IMR-90 (cell line): ENCODE measurements at regions not wholly inside any gene's neighbourhood (a gene's known extent, or its start where the extent isn't known, plus 50 kb on each side); places are given as distances from the start of the nearest gene placed in this dataset.

Experiments
- ATAC-seq: fragments of 200-7000 bp; cut with Tn5 transposase; 2 replicates; pipeline ENCODE4 v1.9.1; 2020; ENCODE audit warnings: low read depth, mild to moderate bottlenecking, moderate library complexity
- BruUV-seq: library from RNA; stranded (reverse); fragments of 400-500 nt; replicated peaks from 2 replicates; lab custom pipeline; 2021; lab: Mats Ljungman, UMichigan
- CTCF ChIA-PET: fragments of 300-600 bp; formaldehyde crosslinking; extraction: SDS; loops from one replicate; lab custom pipeline; 2021; ENCODE audit warnings: antibody characterized with exemption; lab: Yijun Ruan, JAX
- POLR2A ChIA-PET: fragments of 300-600 bp; sonication (Branson Sonifier 250); formaldehyde crosslinking; loops from one replicate; lab custom pipeline; 2022; ENCODE audit warnings: antibody characterized with exemption; ENCODE audit not compliant: unreplicated experiment; lab: Charles Lee
- DNase-seq: peaks from one replicate; pipeline ENCODE4 v3.0.0; 2013
- H2AFZ ChIP-seq: replicated peaks from 2 replicates; pipeline ENCODE3; 2013; ENCODE audit warnings: low read length, mild to moderate bottlenecking; ENCODE audit not compliant: poor library complexity
- H2AK5ac ChIP-seq: 2 replicates; pipeline ENCODE4 v1.6.1; 2013; ENCODE audit warnings: low read depth, low read length, inconsistent platforms
- H2AK9ac ChIP-seq: replicated peaks from 2 replicates; pipeline ENCODE3; 2013; ENCODE audit warnings: mild to moderate bottlenecking, low read depth, low read length, moderate library complexity; ENCODE audit not compliant: poor library complexity
- H2BK120ac ChIP-seq: 2 replicates; pipeline ENCODE4 v1.6.1; 2013; ENCODE audit warnings: low read depth, low read length, inconsistent platforms
- H2BK15ac ChIP-seq: 3 replicates; pipeline ENCODE4 v1.6.1; 2013; ENCODE audit warnings: low read depth, low read length, inconsistent platforms
- H2BK20ac ChIP-seq: 2 replicates; pipeline ENCODE4 v1.6.1; 2013; ENCODE audit warnings: low read depth, mild to moderate bottlenecking, inconsistent platforms, low read length, moderate library complexity
- H2BK5ac ChIP-seq: 2 replicates; pipeline ENCODE4 v1.6.1; 2013; ENCODE audit warnings: mild to moderate bottlenecking, low read depth, low read length, inconsistent platforms; ENCODE audit not compliant: poor library complexity, severe bottlenecking
- H3K14ac ChIP-seq: replicated peaks from 2 replicates; pipeline ENCODE4 v1.6.1; 2013; ENCODE audit warnings: low read depth, low read length, inconsistent platforms
- H3K18ac ChIP-seq: 2 replicates; pipeline ENCODE4 v1.6.1; 2013; ENCODE audit warnings: low read depth, low read length, control low read depth
- H3K23ac ChIP-seq: 2 replicates; pipeline ENCODE4 v1.6.1; 2013; ENCODE audit warnings: low read depth, low read length, inconsistent platforms
- H3K27ac ChIP-seq: 2 replicates; pipeline ENCODE4 v1.5.1; 2013; ENCODE audit warnings: mild to moderate bottlenecking, control low read depth, low read length; ENCODE audit not compliant: insufficient read depth
- H3K27me3 ChIP-seq: 2 replicates; pipeline ENCODE4 v1.6.1; 2013; ENCODE audit warnings: low read length; ENCODE audit not compliant: control insufficient read depth, insufficient read depth
- H3K36me3 ChIP-seq: 2 replicates; pipeline ENCODE4 v1.6.1; 2013; ENCODE audit warnings: low read length, mixed read lengths; ENCODE audit not compliant: control insufficient read depth, insufficient read depth
- H3K4ac ChIP-seq: 2 replicates; pipeline ENCODE4 v1.6.1; 2013; ENCODE audit warnings: low read depth, low read length, inconsistent platforms
- H3K4me1 ChIP-seq: 2 replicates; pipeline ENCODE4 v1.6.1; 2013; ENCODE audit warnings: low read length, mixed read lengths; ENCODE audit not compliant: control insufficient read depth, insufficient read depth
- H3K4me2 ChIP-seq: 2 replicates; pipeline ENCODE4 v1.6.1; 2013; ENCODE audit warnings: low read depth, mild to moderate bottlenecking, control low read depth, low read length, moderate library complexity
- H3K4me3 ChIP-seq: 2 replicates; pipeline ENCODE4 v1.5.1; 2013; ENCODE audit warnings: low read depth, mild to moderate bottlenecking, control low read depth, low read length, moderate library complexity; ENCODE audit not compliant: insufficient read depth
- H3K56ac ChIP-seq: 2 replicates; pipeline ENCODE4 v1.6.1; 2013; ENCODE audit warnings: low read length, inconsistent platforms; ENCODE audit not compliant: insufficient read depth; ENCODE audit errors: extremely low read depth
- H3K79me1 ChIP-seq, 2 experiments: 2 replicates each; pipeline ENCODE4 v1.6.1; 2013; ENCODE audit warnings: low read length in 2 of 2, inconsistent platforms in 1 of 2, low read depth in 1 of 2
- H3K9ac ChIP-seq: 2 replicates; pipeline ENCODE4 v1.6.1; 2013; ENCODE audit warnings: low read depth, low read length, control low read depth
- H3K9me1 ChIP-seq: 2 replicates; pipeline ENCODE4 v1.6.1; 2013; ENCODE audit warnings: low read length, inconsistent platforms; ENCODE audit not compliant: insufficient read depth
- H3K9me3 ChIP-seq: 2 replicates; pipeline ENCODE4 v1.6.1; 2013; ENCODE audit warnings: low read length; ENCODE audit not compliant: control insufficient read depth, insufficient read depth
- H4K20me1 ChIP-seq: 2 replicates; pipeline ENCODE4 v1.6.1; 2013; ENCODE audit warnings: low read length, inconsistent platforms; ENCODE audit not compliant: insufficient read depth
- H4K5ac ChIP-seq: 2 replicates; pipeline ENCODE4 v1.6.1; 2013; ENCODE audit warnings: mild to moderate bottlenecking, low read depth, low read length, control low read depth
- H4K8ac ChIP-seq, 2 experiments: 2 replicates each; pipeline ENCODE4 v1.6.1; 2013; ENCODE audit warnings: low read depth in 2 of 2, low read length in 2 of 2, control low read depth in 1 of 2, inconsistent platforms in 1 of 2
- H4K91ac ChIP-seq: 2 replicates; pipeline ENCODE4 v1.6.1; 2013; ENCODE audit warnings: low read depth, low read length, inconsistent platforms; ENCODE audit not compliant: insufficient read depth
- BHLHE40 ChIP-seq: fragments of 150-350 bp; IDR thresholded peaks from 2 replicates; pipeline ENCODE4 v1.6.1; 2016; ENCODE audit warnings: mild to moderate bottlenecking, low read depth, low read length
- CEBPB ChIP-seq: IDR thresholded peaks from 2 replicates; pipeline ENCODE4 v1.6.1; 2012; ENCODE audit warnings: low read depth, low read length, improper control_type of control experiment
- FOS ChIP-seq: fragments of 150-350 bp; IDR thresholded peaks from 2 replicates; pipeline ENCODE4 v1.6.1; 2016; ENCODE audit warnings: low read depth, low read length
- RAD21 ChIP-seq: IDR thresholded peaks from 2 replicates; pipeline ENCODE4 v1.6.1; 2012; ENCODE audit warnings: low read length, improper control_type of control experiment
- WGBS, 2 experiments: methylation state at CpG; one replicate each; pipeline versions ENCODE4 v1.1.5 to v1.1.7; 2013; ENCODE audit warnings: missing lambda C conversion rate in 2 of 2; ENCODE audit not compliant: insufficient read length in 1 of 2; ENCODE audit errors: extremely low coverage in 2 of 2; 5-methylcytosine and 5-hydroxymethylcytosine counted together
- dilution Hi-C: fragments of 300-500 bp; cut with HindIII; formaldehyde crosslinking; loops from one replicate; pipeline ENCODE4 v1.14.3; 2018; ENCODE audit warnings: low sequenced_read_pairs; ENCODE audit not compliant: unreplicated experiment
- in situ Hi-C: fragments of 300-500 bp; cut with MboI; formaldehyde crosslinking; loops from 3 replicates; pipeline ENCODE4 v1.14.3; 2019; ENCODE audit warnings: low sequenced_read_pairs, inconsistent platforms, mixed read lengths
- intact Hi-C: fragments of 100-400 bp; cut with micrococcal nuclease; formaldehyde crosslinking; loops from 2 replicates; pipeline ENCODE4 v1.10.0; 2022
- TF ChIP-seq, protein P1 (sequence below): conservative IDR thresholded peaks from 2 replicates; pipeline ENCODE4 v1.5.1; 2012; ENCODE audit warnings: mild to moderate bottlenecking, low read depth, low read length, improper control_type of control experiment
- TF ChIP-seq, protein P2 (sequence below): fragments of 150-350 bp; IDR thresholded peaks from 2 replicates; pipeline ENCODE4 v1.6.1; 2017; ENCODE audit warnings: mild to moderate bottlenecking, antibody characterized with exemption, low read length, low read depth

DNA sequence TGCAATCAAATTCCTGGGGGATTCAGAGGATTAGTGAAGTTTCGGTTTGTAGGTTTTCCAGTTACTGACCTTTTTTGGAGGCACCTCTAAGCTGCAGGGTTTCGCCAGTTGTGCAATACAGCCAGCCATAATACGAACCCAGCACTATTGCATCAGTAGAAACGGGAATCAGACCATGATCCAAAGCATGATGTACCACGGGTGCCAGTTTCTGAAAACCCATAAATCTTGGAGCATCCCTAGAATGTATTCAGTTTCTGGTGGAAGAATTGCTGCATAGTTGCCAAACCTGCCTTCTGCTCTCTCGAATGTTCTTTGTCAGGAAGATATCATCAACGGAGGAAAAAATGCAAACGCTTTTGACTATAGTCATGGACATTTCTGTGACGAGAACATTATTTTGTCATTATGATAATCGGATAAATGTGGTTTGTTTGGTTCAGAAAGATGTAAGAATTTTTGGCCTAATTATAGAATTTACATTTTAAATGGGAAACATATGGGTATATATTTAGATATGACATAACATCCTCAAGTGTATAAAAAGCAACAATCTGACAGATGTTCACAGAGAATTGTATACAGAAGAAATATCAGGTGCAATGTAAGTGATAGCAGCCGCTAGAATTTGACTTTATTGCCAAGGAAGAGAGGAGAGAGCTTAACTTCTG is 186.2 kb upstream of the PRKCQ start:
- Histone ChIP-seq H3K4me2 (peak overlapping the region; percentile 50), H2BK5ac (peak overlapping the region; percentile 21), H3K23ac (peak overlapping the region; percentile 63), H3K27me3 (no peaks in the 10 kb centered on the region), H4K91ac (peak overlapping the region; percentile 45), H3K79me1 (peaks cover 0 to 3% of the 10 kb centered on the region in 2 experiments; a peak in 1 of 4 replicates), H3K9me3 (peaks cover 4% of the 10 kb centered on the region; the same call in 1 of the 2 replicates), H2AFZ (peak overlapping the region; percentile 78), H3K18ac (peak overlapping the region; percentile 10; the same call in 1 of the 2 replicates), H3K27ac (peak overlapping the region; percentile 16; the same call in 1 of the 2 replicates), H3K14ac (peak overlapping the region; percentile 70), H2BK20ac (peak overlapping the region; percentile 84; the same call in 1 of the 2 replicates), H3K4me1 (peaks cover 15% of the 10 kb centered on the region), H3K4ac (peak overlapping the region; percentile 51), H3K36me3 (no peaks in the 10 kb centered on the region), H3K4me3 (no peak overlapping the region), H3K9ac (no peak overlapping the region), H2AK5ac (no peak overlapping the region), H4K20me1 (no peaks in the 10 kb centered on the region), H2BK15ac (peak overlapping the region; percentile 32; the same call in 1 of the 3 replicates), H2AK9ac (no peak overlapping the region), H4K5ac (no peak overlapping the region), H4K8ac (peak overlapping the region in 1 of 2 experiments; percentile 58; a peak in 3 of 4 replicates), H3K9me1 (peaks cover 10% of the 10 kb centered on the region), H3K56ac (0 out of 2 replicates have a peak overlapping the region, but pooled peaks have one; percentile 16), H2BK120ac (peak overlapping the region; percentile 67)
- intact Hi-C loops, result no loop called here
- ChIA-PET CTCF (interaction anchor here (0.5 to 0.6 kb wide), 2 partner anchors 56 to 73 kb away, joined by 3 to 6 read pairs; no protein-coding TSS in a partner anchor), POLR2A (no interaction called here)
- in situ Hi-C loops, result loop anchor here (25.0 kb wide), 1 partner anchor 629 kb away; no protein-coding TSS in a partner anchor
- ATAC-seq (peak; percentile 59), DNase-seq (peak; percentile 56)
- BruUV-seq, result no TSS peak
- 30% methylated on average over 2 of the region's 11 CpGs; no CpG with 5 or more reads in 1 of the 2 experiments for WGBS, 2 experiments
- dilution Hi-C loops, result no loop called here
- TF ChIP-seq BHLHE40, result no peak
- TF ChIP-seq RAD21, result no peak
- TF ChIP-seq, protein P1, sequence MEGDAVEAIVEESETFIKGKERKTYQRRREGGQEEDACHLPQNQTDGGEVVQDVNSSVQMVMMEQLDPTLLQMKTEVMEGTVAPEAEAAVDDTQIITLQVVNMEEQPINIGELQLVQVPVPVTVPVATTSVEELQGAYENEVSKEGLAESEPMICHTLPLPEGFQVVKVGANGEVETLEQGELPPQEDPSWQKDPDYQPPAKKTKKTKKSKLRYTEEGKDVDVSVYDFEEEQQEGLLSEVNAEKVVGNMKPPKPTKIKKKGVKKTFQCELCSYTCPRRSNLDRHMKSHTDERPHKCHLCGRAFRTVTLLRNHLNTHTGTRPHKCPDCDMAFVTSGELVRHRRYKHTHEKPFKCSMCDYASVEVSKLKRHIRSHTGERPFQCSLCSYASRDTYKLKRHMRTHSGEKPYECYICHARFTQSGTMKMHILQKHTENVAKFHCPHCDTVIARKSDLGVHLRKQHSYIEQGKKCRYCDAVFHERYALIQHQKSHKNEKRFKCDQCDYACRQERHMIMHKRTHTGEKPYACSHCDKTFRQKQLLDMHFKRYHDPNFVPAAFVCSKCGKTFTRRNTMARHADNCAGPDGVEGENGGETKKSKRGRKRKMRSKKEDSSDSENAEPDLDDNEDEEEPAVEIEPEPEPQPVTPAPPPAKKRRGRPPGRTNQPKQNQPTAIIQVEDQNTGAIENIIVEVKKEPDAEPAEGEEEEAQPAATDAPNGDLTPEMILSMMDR, result no peak
- no peak for TF ChIP-seq FOS
- peak; percentile 93 for TF ChIP-seq CEBPB
- TF ChIP-seq, protein P2, sequence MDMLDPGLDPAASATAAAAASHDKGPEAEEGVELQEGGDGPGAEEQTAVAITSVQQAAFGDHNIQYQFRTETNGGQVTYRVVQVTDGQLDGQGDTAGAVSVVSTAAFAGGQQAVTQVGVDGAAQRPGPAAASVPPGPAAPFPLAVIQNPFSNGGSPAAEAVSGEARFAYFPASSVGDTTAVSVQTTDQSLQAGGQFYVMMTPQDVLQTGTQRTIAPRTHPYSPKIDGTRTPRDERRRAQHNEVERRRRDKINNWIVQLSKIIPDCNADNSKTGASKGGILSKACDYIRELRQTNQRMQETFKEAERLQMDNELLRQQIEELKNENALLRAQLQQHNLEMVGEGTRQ, result no peak
